ENCODE measurements at regions not wholly inside any gene's neighbourhood (a gene's known extent, or its start where the extent isn't known, plus 50 kb on each side); places are given as distances from the start of the nearest gene placed in this dataset.

- TF ChIP-seq CTCF (IDR thresholded peaks at IDR 0.05; ENCODE audit: unreplicated experiment in 3 of 3), result no peak
- Mint-ChIP-seq H3K4me1 (peaks cover 26% of the 10 kb centered on the region), H3K4me3 (no peak overlapping the region), H3K9me3 (peaks cover 26% of the 10 kb centered on the region), H3K36me3 (ENCODE audit: low read depth) (peaks cover 26% of the 10 kb centered on the region), H3K27ac (peak overlapping the region in 2 of 3 experiments; percentile 3 to 48), H3K27me3 (ENCODE audit: low read depth) (no peaks in the 10 kb centered on the region)
Observed at GRCh38 chr3:56942523-56942922, 117.9 kb upstream of the SPATA12 start.

- Mint-ChIP-seq H3K9me3 (peaks cover 12% of the 10 kb centered on the region), H3K27ac (peak overlapping the region in 1 of 3 experiments; percentile 67), H3K4me3 (no peak overlapping the region), H3K4me1 (peaks cover 26% of the 10 kb centered on the region), H3K36me3 (ENCODE audit: low read depth) (peaks cover 14% of the 10 kb centered on the region), H3K27me3 (ENCODE audit: low read depth) (no peaks in the 10 kb centered on the region)
- TF ChIP-seq CTCF (IDR thresholded peaks at IDR 0.05; ENCODE audit: unreplicated experiment in 3 of 3), result no peak
Observed at GRCh38 chr3:56940976-56941375, 119.5 kb upstream of the SPATA12 start.

DNA sequence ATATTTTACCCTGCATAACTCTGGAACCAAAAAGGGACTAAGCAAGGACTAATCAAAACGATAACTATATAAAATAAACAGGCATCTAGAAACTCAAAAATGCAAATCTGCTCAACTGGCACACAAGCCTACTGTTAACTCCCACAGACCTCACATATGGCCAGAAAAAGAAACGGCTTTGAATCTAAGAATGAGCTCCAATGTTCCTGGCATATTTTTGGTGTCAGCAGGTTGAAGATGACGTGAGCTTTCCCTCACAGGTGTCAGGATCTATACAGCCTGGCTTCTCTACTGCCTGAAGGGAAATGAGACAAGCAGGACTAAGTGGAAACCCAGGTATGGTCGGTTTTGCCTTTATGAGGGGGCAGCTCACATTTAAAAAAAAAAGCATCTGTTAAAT lies 120.1 kb upstream of the SPATA12 start:
- Mint-ChIP-seq H3K4me1 (peaks cover 29% of the 10 kb centered on the region), H3K9me3 (peaks cover 14% of the 10 kb centered on the region), H3K36me3 (ENCODE audit: low read depth) (peaks cover 19% of the 10 kb centered on the region), H3K4me3 (no peak overlapping the region), H3K27ac (peak overlapping the region; percentile 1 to 67 (median 56)), H3K27me3 (ENCODE audit: low read depth) (no peaks in the 10 kb centered on the region)
- TF ChIP-seq CTCF (IDR thresholded peaks at IDR 0.05; ENCODE audit: unreplicated experiment in 3 of 3), result no peak

GRCh38 chr3:56939834-56940233 lies 120.6 kb upstream of the SPATA12 start:
- H3K9me3 Mint-ChIP-seq, result peaks cover 11% of the 10 kb centered on the region
- no peak overlapping the region for H3K4me3 Mint-ChIP-seq
- H3K36me3 Mint-ChIP-seq (ENCODE audit: low read depth), result peaks cover 16% of the 10 kb centered on the region
- peaks cover 30% of the 10 kb centered on the region for H3K4me1 Mint-ChIP-seq
- H3K27me3 Mint-ChIP-seq (ENCODE audit: low read depth), result no peaks in the 10 kb centered on the region
- no peak for TF ChIP-seq CTCF (IDR thresholded peaks at IDR 0.05; ENCODE audit: unreplicated experiment in 3 of 3)
- H3K27ac Mint-ChIP-seq, result peak overlapping the region; percentile 1 to 67 (median 56)

GRCh38 chr3:56938530-56938929 lies 121.9 kb upstream of the SPATA12 start:
- no peak for TF ChIP-seq CTCF (IDR thresholded peaks at IDR 0.05; ENCODE audit: unreplicated experiment in 3 of 3)
- peaks cover 9% of the 10 kb centered on the region for H3K9me3 Mint-ChIP-seq
- no peaks in the 10 kb centered on the region for H3K27me3 Mint-ChIP-seq (ENCODE audit: low read depth)

GRCh38 chr3:56937580-56937979 lies 122.9 kb upstream of the SPATA12 start:
- H3K27me3 Mint-ChIP-seq (ENCODE audit: low read depth), result no peaks in the 10 kb centered on the region
- H3K9me3 Mint-ChIP-seq, result peaks cover 9% of the 10 kb centered on the region
- H3K27ac Mint-ChIP-seq, result peak overlapping the region in 2 of 3 experiments; percentile 5 to 35
- H3K4me3 Mint-ChIP-seq, result no peak overlapping the region
- H3K4me1 Mint-ChIP-seq, result peaks cover 29% of the 10 kb centered on the region
- no peak for TF ChIP-seq CTCF (IDR thresholded peaks at IDR 0.05; ENCODE audit: unreplicated experiment in 3 of 3)
- H3K36me3 Mint-ChIP-seq (ENCODE audit: low read depth), result peaks cover 12% of the 10 kb centered on the region

More at GRCh38 chr3:56938530-56938929, 121.9 kb upstream of the SPATA12 start:
- H3K4me1 Mint-ChIP-seq, result peaks cover 30% of the 10 kb centered on the region
- H3K4me3 Mint-ChIP-seq, result no peak overlapping the region
- H3K27ac Mint-ChIP-seq, result peak overlapping the region in 1 of 3 experiments; percentile 9
- H3K36me3 Mint-ChIP-seq (ENCODE audit: low read depth), result peaks cover 15% of the 10 kb centered on the region
